DMS153 (cell line): ENCODE measurements at regions not wholly inside any gene's neighbourhood (a gene's known extent, or its start where the extent isn't known, plus 50 kb on each side); places are given as distances from the start of the nearest gene placed in this dataset.
A peak's percentile ranks its signal among the peaks of the same experiment; 100 is the strongest.
"Not testable (repeated sequence)": the region's sequence is repeated elsewhere in the genome, so short reads cannot be mapped to it uniquely, and the experiment has no call there.

Experiments
- DNase-seq: peaks from one replicate; lab custom pipeline; 2025; lab: John Stamatoyannopoulos, UW

DNA sequence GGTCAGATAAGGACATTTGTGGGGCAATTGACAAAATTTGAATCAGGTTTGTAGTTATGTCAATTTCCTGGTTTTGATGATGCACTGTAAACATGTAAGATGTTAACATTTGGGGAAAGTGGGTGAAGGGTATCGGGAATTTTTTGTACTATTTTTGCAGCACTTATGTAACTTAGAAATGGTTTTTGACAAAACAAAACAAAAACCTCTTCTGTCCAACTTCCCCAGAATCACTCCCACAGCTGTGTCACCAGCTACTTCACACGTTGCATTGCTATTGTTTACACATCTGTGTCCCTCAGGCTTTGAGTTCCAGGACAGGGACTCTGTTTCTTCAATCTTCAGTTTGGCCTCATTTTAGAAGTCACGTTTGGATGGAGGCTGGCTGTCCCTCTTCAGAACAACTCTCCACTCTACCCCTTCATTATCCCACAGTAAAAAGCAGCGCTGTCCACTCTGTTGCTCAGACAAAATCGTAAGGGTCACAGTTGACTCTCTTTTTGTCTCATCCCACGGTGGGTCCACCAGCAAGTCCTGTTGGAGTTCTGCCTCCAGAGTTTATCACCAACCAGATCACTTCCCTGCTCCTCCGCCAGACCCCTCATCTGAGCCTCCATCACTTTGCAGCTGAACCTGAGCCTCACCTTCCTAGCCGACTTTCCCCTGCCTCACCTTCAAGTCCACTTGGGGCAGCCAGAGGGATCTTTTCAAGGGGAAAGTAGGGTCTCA lies 63.2 kb downstream of the NENF start:
- no peak for DNase-seq

DNA sequence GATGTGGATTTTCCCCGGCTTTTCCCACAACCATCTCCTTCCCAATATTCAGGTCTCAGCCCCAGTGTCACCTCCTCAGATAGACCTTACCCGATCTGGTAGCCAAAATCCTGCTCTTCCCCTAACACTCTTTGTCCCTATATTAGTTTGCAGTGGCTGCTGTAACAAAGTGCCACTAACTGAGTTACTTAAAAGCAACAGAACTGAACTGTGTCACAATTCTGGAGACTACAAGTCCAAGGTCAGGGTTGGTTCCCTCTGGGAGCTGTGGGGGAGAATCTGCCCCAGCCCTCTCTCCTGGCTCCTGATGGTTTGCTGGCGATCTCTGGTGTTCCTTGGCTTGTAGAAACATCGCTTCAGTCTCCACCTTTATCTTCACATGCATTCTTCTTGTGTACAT lies 64.0 kb downstream of the NENF start:
- DNase-seq = no peak

DNA sequence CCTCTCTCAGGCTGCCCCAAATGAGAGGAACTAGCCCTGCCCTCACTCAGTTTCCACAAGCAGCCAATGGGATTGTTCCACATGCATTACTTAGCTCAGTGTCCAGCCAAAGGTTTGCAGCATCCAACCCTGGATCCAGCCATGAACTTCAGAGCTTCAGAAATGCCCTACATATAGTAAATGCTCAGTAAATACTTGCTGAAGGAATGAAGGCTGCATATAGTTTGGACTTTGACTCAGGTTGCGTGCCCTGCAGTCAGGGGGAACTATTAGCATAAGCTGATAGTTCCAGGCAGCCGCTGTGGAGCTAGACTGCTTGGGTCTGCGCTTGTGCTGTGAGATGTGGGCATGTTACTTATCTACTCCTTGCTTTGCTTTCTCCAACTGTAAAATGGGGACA lies 64.8 kb downstream of the NENF start:
- DNase-seq = no peak

DNA sequence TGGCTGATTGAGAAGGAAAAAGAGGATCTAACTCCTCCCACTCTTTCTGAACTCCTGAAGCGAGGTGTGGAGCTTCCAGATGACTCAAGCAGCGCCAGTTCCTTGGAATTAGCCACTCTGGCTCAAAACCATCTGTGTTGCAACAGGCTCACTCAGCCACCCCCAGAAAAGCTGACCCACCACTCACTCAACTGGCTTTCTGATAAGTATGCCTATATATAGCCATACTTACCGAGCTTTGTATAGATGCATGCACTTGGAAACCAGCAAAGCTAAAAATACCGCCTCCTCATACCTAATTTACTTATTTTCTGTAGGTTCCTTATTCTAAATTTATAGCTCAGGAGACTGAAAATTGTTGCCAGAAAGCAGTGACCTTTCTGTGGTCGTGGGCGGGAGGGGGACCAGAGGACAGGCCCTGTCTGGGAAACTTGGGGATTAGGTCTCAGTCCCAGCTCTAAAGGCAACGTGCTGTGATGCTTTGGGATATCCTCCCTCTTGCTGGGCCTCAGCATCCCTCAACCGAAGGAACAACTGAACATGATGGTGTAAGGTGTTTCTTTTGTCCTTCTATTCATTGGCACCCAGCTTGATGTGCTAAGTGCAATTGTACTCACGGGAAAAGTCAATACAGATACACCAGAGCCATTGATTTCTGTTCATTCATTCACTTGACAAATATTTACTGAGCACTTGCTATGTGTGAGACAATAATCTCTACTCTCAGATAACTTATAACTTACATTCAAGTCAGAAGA lies 65.7 kb downstream of the NENF start:
- DNase-seq = peak; percentile 98

DNA sequence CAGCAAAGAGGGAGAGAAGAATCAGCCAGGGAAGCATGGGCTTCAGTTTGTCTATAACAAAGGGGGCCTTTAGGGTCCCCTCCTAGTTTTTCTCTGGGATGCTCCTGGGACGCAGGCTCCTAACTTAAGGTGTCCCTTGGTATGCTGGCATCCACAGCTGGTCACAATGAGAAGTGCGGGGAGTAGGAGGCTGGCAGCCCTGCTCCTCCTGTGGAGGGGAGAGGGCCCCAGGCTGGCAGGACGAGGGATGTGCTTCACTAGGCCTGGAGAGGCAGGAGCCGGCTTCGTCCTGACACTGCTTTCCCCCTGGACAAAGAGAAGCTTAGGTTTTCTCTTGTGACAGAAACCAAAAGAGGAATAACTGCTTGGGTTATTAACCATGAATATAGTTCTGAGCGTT lies 67.6 kb downstream of the NENF start:
- DNase-seq = no peak

DNA sequence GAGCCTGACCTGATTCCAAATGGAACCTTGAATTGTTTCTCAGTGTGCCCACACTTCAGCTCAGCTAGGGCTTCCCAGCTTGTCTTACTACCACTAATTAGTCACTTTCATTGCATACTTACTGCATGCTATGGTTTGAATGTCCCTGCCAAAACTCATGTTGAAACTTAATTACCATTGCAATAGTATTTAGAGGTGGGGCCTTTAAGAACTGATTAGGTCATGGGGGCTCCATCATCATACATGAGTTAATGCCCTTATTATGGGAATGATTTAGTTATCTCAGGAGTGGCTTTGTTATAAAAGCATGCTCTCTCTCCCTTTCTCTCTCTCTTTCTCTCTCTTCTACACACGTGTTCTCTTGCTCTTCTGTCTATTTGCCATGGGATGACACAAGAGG lies 68.3 kb downstream of the NENF start:
- DNase-seq = no peak

DNA sequence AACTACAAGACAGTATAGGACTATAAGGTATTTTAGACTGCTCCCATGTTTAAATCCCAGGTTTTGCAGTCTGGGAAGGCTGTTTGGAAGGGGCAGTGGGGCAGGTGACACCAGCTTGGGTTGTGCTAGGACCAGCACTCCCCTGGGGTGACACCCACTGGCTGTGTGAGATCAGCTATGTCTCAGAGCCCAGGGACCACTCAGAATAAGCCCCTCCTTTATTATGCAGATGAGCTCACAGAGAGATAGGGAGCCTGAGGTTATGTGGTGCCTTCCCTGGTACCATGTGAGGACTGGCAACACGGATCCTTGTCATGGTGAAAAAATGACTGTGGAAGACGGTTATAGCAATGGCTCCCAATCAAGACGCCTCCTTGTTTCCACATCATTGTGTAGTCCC lies 71.0 kb downstream of the NENF start:
- DNase-seq = no peak

DNA sequence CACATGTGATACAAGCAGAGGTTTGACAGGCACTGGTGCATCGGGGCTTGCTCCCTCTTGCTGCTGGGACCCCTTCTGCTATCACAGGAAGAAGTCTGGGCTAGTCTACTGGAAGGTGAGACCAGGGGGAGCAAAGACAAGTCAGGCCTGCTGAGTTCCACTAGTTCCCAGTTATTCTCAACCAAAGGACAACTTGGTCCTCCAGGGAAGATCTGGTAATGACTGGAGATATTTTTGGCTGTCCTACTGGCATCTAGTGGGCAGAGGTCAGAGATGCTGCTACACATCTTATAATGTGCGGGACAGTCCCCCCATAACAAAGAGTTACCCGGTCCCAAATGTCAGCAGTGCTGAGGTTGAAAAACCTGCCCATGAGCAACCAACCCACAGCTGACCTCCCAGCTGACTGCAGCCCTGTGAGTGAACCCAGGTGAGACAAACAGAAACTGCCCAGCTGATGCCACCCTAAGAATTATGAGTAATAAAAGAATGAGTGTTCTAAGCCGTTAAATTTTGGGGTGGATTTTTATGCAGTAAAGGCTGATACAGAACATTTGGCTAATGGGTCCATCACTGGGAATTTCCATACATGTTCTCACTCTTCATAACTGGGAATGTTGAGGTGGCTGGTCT lies 71.6 kb downstream of the NENF start:
- no peak for DNase-seq

DNA sequence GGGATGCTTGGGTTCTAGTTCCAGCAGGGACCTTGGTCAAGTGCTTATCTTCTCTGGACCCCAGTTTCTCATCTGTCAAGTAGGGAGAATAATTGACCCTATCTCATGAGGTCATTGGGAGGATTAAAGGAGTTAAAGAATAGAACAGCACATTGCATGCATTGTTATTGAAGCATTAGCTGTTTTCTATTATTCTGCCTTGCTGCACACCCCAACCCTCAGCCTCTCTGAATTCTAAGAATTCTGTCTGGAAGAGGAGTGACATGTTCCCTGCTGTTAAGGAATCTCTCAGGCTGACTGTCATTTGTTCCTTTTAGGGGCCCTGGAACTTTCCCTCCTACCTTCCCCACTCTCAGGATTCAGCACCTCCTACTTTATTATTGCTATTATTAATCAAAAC lies 73.9 kb downstream of the NENF start:
- DNase-seq = no peak

DNA sequence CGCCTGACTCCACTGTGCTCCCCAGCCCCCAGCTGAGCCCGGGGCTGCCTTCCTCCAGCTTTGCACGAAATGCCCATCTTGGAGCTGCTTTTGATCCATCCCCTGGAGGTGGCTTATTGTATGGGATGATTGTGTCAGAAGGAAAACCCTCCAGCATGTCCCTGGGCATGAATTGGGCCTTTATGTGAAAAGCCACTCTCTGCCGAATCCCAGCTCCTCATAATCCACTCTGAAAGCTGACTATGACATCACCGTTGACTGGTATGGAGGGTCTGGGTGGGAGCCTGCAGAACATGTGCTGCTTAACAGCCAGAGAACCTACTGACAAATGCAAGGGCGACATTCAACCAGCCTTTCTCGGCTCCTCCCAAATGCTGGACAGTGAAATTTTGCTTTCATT lies 74.6 kb downstream of the NENF start:
- DNase-seq = no peak

DNA sequence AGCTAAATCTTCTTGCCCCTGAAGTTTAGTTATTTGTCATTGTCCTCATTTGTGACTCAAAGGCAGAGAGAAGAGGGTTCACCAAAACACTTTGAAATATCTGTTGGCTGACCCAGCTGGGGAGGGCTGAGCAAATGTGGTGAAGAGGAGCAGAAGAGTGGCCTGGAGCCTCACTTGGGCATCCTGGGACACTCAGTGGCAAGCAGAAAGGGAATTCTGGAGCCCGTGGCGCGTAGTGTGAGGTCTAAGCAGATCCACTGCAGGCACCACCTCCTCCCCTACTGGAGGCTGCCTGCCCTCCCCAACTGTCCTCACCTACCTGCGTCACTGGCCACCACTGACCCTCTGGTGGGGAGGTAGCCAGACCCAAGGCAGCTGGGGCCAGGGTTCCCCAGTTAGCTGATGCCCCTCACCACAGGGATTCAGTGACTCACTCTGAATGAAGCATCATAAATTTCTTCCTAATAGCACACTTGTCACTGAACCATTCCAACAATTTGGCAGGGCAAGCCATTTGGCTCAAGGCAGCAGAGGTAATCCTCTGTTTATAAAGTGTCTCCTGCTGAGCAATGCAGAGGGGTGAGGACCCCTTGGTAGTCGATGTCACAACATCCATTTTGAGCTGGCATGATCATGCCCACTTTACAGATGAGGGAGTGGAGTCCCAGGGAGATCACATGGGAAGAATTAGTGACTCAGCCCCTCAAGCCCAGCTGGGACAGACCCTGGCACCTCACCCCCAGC lies 80.3 kb downstream of the NENF start:
- DNase-seq = no peak

DNA sequence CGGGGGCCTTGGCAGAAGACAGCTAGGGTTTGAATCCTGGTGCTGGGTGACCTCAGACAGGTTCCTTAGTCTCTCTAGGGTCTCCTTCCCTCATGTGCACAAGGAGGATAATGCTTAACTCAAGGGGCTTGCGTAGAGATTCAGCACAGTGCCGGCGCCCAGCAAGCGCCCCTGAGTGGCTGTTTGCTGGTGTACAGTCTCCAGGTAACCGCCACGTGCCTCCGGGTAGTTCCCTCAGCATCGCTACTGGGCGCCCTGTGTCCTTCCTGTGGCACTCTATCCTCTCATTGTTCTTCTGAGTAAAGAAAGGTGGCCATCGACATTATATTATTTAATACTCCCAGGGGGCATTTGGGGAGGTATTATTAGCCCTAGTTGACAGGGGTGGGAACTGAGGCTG lies 80.9 kb downstream of the NENF start:
- DNase-seq = peak; percentile 83

DNA sequence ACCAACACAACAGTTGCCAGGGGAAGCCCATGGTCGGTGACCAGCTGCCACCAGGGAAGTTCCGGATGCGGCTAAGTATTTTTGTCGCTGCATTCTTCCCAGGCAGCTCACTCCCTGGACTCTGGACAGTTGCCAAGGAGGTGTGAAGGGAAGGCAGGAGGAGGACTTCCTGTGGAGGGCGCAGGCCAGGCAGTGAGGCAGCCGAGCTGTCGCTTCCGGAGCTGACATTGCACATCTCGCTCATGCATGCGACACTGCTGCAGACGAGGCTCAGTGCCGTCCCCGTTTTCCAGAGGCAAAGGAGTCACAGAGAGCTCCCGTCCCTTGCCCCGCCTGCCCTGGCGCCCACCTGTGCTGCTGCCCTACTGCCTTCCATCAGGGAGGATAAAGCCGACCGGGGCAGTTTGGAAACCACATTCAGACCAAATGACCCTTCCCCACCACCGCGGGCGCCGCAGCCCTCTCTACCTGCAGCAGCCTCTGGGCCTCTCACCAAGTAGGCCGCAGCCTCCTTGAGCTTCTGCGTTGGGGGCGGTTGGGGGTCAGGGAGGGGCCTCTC lies 81.4 kb downstream of the NENF start:
- DNase-seq = peak; percentile 97

DNA sequence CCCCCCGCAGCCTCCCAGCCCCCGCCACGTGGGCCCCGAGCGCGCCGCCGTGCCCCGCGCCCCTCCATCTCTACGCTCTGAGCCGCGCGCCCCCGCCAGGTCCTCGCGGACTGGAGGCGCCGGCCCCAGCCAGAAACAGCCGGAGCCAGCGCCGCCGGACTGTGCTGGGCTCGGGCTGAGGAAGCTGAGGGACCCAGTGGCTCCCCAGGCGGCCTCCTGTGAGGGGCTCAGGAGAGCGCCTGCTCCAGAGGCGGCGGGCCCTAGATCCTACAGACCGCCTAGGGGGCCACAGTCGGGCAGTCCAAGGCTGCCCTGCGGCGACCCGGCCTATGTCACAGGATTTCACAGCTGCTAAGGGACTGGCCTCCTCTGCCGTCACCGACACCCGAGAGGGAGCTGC lies 82.1 kb downstream of the NENF start:
- DNase-seq = no peak

DNA sequence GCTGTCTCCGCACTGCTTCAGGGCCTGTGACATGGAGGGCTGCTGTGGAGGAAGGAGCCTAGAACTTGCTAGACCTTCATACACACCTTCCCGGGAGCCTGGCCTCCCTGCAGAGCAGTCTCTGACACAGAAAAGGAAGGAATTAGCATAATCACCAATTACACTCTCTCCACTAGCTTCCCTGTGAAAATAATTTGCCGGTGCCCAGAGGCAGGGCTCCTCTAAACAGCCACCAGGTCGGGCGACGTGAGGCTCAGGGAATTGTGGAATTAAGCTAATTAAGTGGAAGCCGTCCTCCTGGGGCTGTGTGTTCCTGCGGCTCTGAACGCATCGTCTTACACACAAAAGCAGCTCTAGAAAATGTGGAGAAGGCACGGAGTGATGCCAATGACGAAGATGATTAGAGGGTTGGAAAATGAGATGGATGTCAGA lies 82.6 kb downstream of the NENF start:
- no peak for DNase-seq

DNA sequence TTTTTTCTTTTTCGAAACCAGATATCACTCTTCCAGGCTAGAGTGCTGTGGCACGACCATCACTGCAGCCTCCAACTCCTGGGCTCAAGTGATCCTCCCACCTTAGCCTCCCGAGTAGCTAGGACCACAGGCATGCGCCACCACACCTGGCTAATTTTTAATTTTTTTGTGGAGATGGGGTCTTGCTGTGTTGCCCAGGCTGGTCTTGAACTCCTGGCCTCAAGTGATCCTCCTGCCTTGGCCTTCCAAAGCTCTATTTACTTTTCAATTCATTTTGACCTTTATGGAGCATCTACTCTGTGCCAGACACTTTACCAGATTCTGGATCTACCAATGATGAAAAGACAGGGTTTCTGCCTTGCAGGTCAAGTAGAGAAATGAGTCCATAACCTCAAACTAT lies 83.3 kb downstream of the NENF start:
- DNase-seq = not testable (repeated sequence)

DNA sequence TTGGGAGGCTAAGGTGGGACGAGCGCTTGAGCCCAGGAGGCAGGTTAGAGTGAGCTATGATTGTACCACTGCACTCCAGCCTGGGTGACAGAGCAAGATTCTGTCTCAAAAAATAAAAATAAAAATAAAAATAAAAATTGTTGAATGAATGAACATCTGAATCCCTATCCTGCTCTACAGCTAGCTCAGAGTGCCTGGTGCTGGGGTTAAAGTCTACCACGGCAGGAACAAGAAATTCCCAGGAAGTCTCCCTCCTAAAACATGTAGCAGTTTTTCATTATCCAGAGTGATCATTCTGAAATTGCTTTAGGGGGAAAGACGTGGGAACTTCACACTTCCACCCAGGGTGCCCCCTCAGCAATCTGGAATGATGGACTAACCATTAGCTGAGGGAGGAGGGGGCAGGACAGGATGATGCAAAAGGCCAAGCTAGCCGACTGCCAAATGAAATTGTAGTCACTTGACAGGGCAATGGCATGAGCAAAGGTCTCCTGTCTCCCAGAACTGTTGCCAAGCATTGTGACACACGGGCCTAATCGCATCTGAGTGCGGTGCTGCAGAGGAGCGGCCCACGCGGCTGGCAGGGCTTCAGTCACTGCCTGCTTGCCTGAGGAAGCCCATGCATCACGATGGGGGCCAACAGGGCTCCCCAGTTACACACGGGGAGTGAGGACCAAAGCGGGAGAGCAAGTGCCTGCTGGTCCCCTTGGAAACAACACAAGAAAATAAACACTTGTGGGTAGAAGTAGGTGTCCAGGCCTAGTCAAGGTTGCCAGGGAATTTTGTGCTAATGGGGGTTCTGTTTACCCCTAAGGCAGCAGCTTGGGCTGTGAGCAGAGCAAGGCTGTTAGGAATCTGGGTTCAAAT lies 85.7 kb downstream of the NENF start:
- DNase-seq = peak; percentile 20

DNA sequence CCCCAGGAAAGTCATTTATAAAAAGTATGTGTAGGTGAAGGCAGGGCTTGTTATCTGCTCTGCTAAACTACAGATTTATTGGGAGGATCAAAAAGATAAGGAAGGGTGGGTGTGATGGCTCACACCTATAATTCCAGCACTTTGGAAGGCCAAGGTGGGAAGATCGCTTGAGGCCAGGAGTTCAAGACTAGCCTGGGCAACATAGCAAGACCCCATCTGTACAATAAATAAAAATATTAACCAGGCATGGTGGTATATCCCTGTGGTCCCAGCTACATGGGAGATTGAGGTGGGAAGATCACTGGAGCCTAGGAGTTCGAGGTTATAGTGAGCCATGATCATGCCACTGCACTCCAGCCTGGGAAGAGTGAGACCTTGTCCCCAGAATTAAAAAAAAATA lies 86.4 kb downstream of the NENF start:
- no peak for DNase-seq

DNA sequence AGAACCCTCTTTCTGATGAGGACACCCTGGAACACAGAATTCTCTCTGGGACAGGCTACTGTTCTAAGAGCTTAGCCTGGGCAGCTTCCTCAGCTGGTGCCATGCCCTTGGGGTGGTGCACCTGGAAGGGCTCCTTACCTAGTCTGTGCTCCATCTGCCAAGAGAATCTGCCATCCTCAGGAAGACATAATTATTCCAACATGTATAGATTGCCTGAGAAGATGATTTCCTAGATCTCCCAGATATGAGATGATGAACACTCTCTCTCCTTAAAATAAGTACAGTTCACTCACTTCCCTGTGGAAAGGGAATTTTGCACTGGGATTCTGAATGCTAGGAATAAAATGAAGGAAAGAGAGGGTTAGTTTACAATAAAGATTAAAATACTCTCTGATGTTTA lies 87.6 kb downstream of the NENF start:
- DNase-seq = no peak

DNA sequence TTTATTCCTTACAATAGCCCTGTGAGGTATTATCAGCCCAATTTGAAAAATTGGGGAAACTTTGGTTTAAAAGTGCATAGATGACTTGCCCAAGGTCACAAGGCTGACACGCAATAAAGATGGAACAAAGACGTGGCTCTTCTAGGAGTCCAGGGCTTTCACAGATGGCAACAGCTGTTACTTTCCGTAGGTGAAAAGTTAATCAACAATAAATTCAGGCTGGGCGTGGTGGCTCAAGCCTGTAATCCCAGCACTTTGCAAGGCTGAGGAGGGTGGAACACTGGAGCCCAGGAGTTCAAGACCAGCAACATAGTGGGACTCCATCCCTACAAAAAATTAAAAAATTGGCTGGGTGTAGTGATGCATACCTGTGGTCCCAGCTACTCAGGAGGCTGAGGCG lies 87.8 kb upstream of the ATF3 start:
- no peak for DNase-seq

DNA sequence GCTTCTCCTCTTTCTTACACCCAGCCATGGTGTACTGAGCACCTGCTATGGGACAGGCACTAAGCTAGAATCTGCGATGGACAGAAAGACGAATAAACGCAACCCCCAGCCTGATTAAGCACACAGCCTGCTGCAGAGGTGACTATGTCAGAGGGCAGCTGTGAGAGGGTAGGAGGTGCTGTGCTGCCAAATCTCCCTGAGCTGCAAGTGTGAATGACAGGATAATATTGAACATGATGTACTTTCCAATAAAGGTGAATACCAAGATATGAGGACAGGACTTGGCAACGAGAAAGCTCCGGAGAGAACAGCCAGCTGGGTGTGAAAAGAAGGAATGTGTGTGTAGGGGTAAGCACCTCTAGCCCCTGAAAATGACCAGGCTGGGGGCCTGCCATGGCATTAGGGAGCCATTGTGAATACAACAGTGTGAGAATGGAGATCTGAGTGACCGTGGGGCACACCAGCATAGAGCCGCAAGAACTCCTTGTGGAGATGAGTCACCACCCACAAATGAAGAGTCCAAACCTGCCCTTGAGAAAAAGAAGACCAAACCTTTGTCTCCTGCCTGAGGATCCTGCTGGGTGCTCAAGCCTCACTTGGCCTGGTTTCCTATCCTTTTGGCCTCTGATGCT lies 83.0 kb upstream of the ATF3 start:
- DNase-seq = no peak
